Endodermal cell (in vitro differentiated cells): ENCODE measurements at regions not wholly inside any gene's neighbourhood (a gene's known extent, or its start where the extent isn't known, plus 50 kb on each side); places are given as distances from the start of the nearest gene placed in this dataset.

Experiments
- DNase-seq: peaks from one replicate; pipeline ENCODE4 v3.0.0-alpha.2; 2017
- H3K27ac ChIP-seq: 2 replicates; pipeline ENCODE4 v1.5.1; 2013; ENCODE audit warnings: mild to moderate bottlenecking, low read depth, low read length, moderate library complexity
- H3K27me3 ChIP-seq: 2 replicates; pipeline ENCODE4 v1.6.1; 2013; ENCODE audit warnings: mild to moderate bottlenecking, low read length, moderate library complexity; ENCODE audit not compliant: insufficient read depth, control insufficient read depth, poor library complexity, severe bottlenecking
- H3K36me3 ChIP-seq: 2 replicates; pipeline ENCODE4 v1.7.0; 2013; ENCODE audit warnings: mild to moderate bottlenecking, low read length, moderate library complexity; ENCODE audit not compliant: control insufficient read depth, insufficient read depth
- H3K4me1 ChIP-seq: one replicate; pipeline ENCODE4 v1.7.0; 2013; ENCODE audit warnings: low read length; ENCODE audit not compliant: control insufficient read depth, insufficient read depth
- H3K4me3 ChIP-seq: 2 replicates; pipeline ENCODE4 v1.5.1; 2013; ENCODE audit warnings: mild to moderate bottlenecking, low read length, moderate library complexity
- H3K9ac ChIP-seq: 2 replicates; pipeline ENCODE4 v1.6.1; 2013; ENCODE audit warnings: mild to moderate bottlenecking, low read length, moderate library complexity; ENCODE audit not compliant: poor library complexity, severe bottlenecking; ENCODE audit errors: extremely low read depth
- H3K9me3 ChIP-seq: 2 replicates; pipeline ENCODE4 v1.6.1; 2013; ENCODE audit warnings: mild to moderate bottlenecking, low read length, moderate library complexity; ENCODE audit not compliant: control insufficient read depth
- H3K27ac Mint-ChIP-seq: 2 replicates; pipeline ENCODE4 v1.8.0; 2020; ENCODE audit warnings: mixed read lengths
- H3K27me3 Mint-ChIP-seq: 2 replicates; pipeline ENCODE4 v1.8.0; 2021; ENCODE audit warnings: mild to moderate bottlenecking, mixed read lengths; ENCODE audit not compliant: insufficient read depth
- H3K36me3 Mint-ChIP-seq: 2 replicates; pipeline ENCODE4 v1.8.0; 2020; ENCODE audit warnings: low read depth, mixed read lengths
- H3K4me1 Mint-ChIP-seq: 2 replicates; pipeline ENCODE4 v1.8.0; 2020; ENCODE audit warnings: mixed read lengths
- H3K4me3 Mint-ChIP-seq: 2 replicates; pipeline ENCODE4 v1.8.0; 2020; ENCODE audit warnings: mild to moderate bottlenecking, moderate library complexity, mixed read lengths
- H3K9me3 Mint-ChIP-seq: 2 replicates; pipeline ENCODE4 v1.8.0; 2020; ENCODE audit warnings: mild to moderate bottlenecking, mixed read lengths
- CTCF ChIP-seq: fragments of 200-600 bp; sonication (generic); conservative IDR thresholded peaks from 2 replicates; pipeline ENCODE4 v1.5.0; 2021; ENCODE audit warnings: antibody characterized with exemption, mild to moderate bottlenecking
- WGBS, 2 experiments: methylation state at CpG; one replicate each; pipeline versions ENCODE4 v1.1.5 to v1.1.7; 2013; ENCODE audit warnings: missing lambda C conversion rate in 2 of 2, mixed read lengths in 1 of 2; ENCODE audit not compliant: insufficient coverage in 1 of 2, insufficient read length in 1 of 2; 5-methylcytosine and 5-hydroxymethylcytosine counted together

- H3K4me1 Mint-ChIP-seq = no peaks in the 10 kb centered on the region
- peaks cover under 1% of the 10 kb centered on the region for H3K36me3 Mint-ChIP-seq
- H3K4me3 ChIP-seq = no peak overlapping the region
- H3K9me3 ChIP-seq = peaks cover 20% of the 10 kb centered on the region
- no peak for TF ChIP-seq CTCF
- H3K27ac ChIP-seq = no peak overlapping the region
- WGBS, 2 experiments = 87 to 92% methylated on average over 2 to 3 of the region's 3 CpGs
- no peak overlapping the region for H3K27ac Mint-ChIP-seq
- no peaks in the 10 kb centered on the region for H3K4me1 ChIP-seq
- no peak overlapping the region for H3K4me3 Mint-ChIP-seq
- no peaks in the 10 kb centered on the region for H3K27me3 Mint-ChIP-seq
- H3K9ac ChIP-seq = no peak overlapping the region
- H3K9me3 Mint-ChIP-seq = peaks cover 19% of the 10 kb centered on the region
- DNase-seq = no peak
- no peaks in the 10 kb centered on the region for H3K36me3 ChIP-seq
- H3K27me3 ChIP-seq = no peaks in the 10 kb centered on the region
Measured at GRCh38 chr3:26082911-26083310, 293.0 kb downstream of the OXSM start.

GRCh38 chr3:26084629-26085028 is 294.7 kb downstream of the OXSM start:
- peaks cover 32% of the 10 kb centered on the region for H3K9me3 Mint-ChIP-seq
- no peak overlapping the region for H3K4me3 Mint-ChIP-seq
- no peaks in the 10 kb centered on the region for H3K36me3 ChIP-seq
- H3K4me3 ChIP-seq = no peak overlapping the region
- WGBS, 2 experiments = 94% methylated on average over 2 of the region's 2 CpGs; no CpG with 5 or more reads in 1 of the 2 experiments
- H3K4me1 ChIP-seq = no peaks in the 10 kb centered on the region
- no peaks in the 10 kb centered on the region for H3K27me3 Mint-ChIP-seq
- no peak for DNase-seq
- TF ChIP-seq CTCF = no peak
- no peak overlapping the region for H3K27ac Mint-ChIP-seq
- H3K4me1 Mint-ChIP-seq = no peaks in the 10 kb centered on the region
- no peak overlapping the region for H3K9ac ChIP-seq
- H3K36me3 Mint-ChIP-seq = peaks cover 7% of the 10 kb centered on the region
- H3K9me3 ChIP-seq = peaks cover 34% of the 10 kb centered on the region
- H3K27ac ChIP-seq = no peak overlapping the region
- H3K27me3 ChIP-seq = no peaks in the 10 kb centered on the region

- peaks cover 35% of the 10 kb centered on the region for H3K9me3 Mint-ChIP-seq
- no peak overlapping the region for H3K27ac ChIP-seq
- TF ChIP-seq CTCF = no peak
- H3K4me3 ChIP-seq = peak overlapping the region; percentile 62
- no peak overlapping the region for H3K4me3 Mint-ChIP-seq
- peaks cover 7% of the 10 kb centered on the region for H3K36me3 Mint-ChIP-seq
- no peaks in the 10 kb centered on the region for H3K27me3 ChIP-seq
- no peaks in the 10 kb centered on the region for H3K36me3 ChIP-seq
- no peak overlapping the region for H3K27ac Mint-ChIP-seq
- H3K4me1 Mint-ChIP-seq = no peaks in the 10 kb centered on the region
- H3K27me3 Mint-ChIP-seq = no peaks in the 10 kb centered on the region
- H3K4me1 ChIP-seq = no peaks in the 10 kb centered on the region
- peaks cover 34% of the 10 kb centered on the region for H3K9me3 ChIP-seq
- no peak for DNase-seq
- 81 to 84% methylated on average over 3 of the region's 3 CpGs for WGBS, 2 experiments
- H3K9ac ChIP-seq = no peak overlapping the region
Measured at GRCh38 chr3:26087751-26088150, 297.9 kb downstream of the OXSM start.
